Choroid plexus epithelial cell (primary cell): ENCODE measurements at regions not wholly inside any gene's neighbourhood (a gene's known extent, or its start where the extent isn't known, plus 50 kb on each side); places are given as distances from the start of the nearest gene placed in this dataset.

Experiments
- DNase-seq: peaks from one replicate; pipeline ENCODE4 v3.0.0-alpha.2; 2010; ENCODE audit warnings: low read depth
- H3K4me3 ChIP-seq: 2 replicates; pipeline ENCODE4 v1.5.1; 2011; ENCODE audit warnings: low read depth, mild to moderate bottlenecking, control low read depth, low read length, moderate library complexity
- TF ChIP-seq, protein P1 (sequence below): conservative IDR thresholded peaks from 2 replicates; pipeline ENCODE4 v1.5.1; 2011; ENCODE audit warnings: low read depth, mild to moderate bottlenecking, control low read depth, inconsistent platforms, low read length, moderate library complexity

DNA sequence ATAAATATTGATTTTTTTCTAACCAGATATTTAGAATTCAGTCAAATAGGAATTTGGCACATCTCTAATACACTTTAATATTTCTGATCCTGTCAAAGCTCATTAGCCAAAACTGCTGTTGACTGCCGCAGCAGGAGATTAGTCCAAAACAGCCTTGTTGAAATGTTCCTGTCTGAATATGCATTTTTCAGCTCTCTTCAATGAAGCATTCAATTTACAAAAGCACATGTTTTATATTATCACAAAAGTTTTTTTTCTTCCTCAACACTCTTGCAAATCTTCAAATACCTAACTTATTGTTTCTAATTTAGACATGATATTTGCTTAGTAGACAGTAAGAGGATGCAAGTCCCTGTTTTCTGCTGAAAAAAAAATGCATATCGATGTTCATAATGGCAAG lies 140.9 kb downstream of the SPATA18 start:
- H3K4me3 ChIP-seq = no peak overlapping the region
- no peak for DNase-seq
- TF ChIP-seq, protein P1, sequence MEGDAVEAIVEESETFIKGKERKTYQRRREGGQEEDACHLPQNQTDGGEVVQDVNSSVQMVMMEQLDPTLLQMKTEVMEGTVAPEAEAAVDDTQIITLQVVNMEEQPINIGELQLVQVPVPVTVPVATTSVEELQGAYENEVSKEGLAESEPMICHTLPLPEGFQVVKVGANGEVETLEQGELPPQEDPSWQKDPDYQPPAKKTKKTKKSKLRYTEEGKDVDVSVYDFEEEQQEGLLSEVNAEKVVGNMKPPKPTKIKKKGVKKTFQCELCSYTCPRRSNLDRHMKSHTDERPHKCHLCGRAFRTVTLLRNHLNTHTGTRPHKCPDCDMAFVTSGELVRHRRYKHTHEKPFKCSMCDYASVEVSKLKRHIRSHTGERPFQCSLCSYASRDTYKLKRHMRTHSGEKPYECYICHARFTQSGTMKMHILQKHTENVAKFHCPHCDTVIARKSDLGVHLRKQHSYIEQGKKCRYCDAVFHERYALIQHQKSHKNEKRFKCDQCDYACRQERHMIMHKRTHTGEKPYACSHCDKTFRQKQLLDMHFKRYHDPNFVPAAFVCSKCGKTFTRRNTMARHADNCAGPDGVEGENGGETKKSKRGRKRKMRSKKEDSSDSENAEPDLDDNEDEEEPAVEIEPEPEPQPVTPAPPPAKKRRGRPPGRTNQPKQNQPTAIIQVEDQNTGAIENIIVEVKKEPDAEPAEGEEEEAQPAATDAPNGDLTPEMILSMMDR = no peak

DNA sequence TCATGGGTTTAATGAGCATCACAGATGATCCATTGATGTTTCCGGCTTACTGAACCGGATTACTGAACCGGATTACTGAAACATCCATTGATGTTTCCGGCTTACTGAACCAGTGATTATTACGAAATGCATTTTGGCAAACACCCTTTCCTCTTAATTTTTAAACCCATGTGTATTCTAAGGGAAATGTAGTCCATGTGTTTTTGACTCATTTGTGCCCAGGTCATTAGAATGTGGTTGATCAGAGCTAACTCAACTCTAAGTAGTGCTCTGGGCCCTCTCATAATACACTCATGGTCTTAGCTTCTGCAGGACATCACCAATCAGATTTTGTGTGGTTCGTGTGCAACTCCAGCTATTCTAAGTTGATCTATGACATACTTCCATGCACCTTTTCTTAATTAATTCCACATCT lies 141.6 kb downstream of the SPATA18 start:
- TF ChIP-seq, protein P1 = no peak
- DNase-seq = no peak
- no peak overlapping the region for H3K4me3 ChIP-seq

DNA sequence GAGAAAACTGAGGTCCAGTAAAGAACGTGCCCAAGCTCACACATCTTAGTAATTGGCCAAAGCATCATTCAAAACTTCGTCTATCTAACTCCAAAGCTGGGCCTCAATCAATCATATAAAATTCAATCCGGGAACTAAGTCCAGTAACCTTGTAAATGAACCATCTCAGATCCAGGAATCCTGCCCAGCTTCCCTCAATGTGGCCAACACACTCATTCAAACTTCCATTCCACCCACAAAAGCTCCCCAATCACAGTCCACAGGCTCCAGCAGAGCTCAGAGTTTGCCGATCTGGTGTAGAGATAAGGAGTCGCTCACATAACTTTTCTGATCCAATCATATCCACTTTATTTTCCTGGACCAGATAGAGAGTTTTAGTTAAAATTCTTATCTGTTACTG lies 144.8 kb downstream of the SPATA18 start:
- H3K4me3 ChIP-seq = no peak overlapping the region
- no peak for DNase-seq
- TF ChIP-seq, protein P1 = no peak

DNA sequence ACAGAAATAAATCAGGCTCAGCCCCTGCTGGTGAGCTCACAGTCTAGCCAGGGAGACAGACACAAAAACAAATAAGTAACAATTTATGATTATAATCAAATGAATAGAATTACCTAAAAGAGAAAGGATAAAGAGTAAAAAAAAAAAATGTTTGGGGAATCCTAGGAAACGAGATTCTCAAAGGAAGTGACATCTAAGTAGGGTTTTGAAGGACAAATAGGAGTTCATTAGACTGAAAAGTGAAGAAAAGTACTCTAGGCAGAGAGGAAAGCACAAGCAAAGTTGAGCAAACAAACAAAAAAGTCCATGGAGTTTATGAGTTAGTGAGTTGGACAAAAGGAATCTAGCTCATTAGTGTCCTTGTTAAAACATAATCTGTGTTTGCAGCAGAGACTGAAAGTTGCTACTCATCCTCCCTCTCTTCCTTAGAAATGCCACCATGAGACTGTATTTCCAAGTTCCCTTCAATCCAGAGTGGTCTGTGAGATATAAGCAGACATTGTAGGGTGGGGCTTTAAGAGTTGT lies 145.6 kb downstream of the SPATA18 start:
- DNase-seq = no peak
- no peak overlapping the region for H3K4me3 ChIP-seq
- TF ChIP-seq, protein P1 = no peak

DNA sequence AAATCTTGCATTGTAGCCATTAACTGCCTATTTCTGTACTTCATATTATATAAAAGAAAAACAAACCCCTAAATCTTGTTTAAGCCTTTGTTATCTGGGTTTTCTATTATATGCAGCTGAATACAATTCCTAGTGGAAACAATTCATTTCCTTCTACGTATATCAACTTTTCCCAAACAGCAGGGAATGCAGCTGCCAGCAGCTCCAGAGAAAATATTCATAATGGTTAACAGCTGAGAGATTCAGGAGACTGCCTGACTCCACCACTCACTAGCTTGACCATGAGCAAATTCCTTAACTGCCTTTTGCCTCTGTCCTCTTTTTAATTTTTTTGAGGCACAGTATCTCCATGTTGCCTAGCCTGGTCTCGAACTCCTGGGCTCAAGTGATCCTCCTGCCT lies 146.2 kb downstream of the SPATA18 start:
- no peak for DNase-seq
- TF ChIP-seq, protein P1 = no peak
- H3K4me3 ChIP-seq = no peak overlapping the region

DNA sequence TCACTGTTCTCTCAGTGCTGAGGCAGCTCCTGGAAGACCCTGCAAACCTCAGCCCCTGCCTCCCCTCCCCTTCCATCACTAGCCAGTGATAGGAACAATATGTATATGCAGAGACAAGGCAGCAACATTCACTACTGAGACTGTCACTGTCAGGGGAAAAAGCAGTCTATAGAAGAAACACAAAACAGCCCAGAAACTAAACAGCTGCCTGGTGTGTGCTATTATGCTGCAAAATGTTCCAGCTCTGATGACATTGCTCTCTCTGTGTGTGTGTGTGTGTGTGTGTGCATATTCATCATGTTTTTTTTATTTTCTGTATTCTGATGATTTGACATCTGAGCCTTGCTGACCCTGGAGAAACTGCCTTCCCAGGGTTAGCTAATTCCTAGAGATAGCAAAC lies 147.2 kb downstream of the SPATA18 start:
- no peak for DNase-seq
- H3K4me3 ChIP-seq = no peak overlapping the region
- TF ChIP-seq, protein P1 = no peak

DNA sequence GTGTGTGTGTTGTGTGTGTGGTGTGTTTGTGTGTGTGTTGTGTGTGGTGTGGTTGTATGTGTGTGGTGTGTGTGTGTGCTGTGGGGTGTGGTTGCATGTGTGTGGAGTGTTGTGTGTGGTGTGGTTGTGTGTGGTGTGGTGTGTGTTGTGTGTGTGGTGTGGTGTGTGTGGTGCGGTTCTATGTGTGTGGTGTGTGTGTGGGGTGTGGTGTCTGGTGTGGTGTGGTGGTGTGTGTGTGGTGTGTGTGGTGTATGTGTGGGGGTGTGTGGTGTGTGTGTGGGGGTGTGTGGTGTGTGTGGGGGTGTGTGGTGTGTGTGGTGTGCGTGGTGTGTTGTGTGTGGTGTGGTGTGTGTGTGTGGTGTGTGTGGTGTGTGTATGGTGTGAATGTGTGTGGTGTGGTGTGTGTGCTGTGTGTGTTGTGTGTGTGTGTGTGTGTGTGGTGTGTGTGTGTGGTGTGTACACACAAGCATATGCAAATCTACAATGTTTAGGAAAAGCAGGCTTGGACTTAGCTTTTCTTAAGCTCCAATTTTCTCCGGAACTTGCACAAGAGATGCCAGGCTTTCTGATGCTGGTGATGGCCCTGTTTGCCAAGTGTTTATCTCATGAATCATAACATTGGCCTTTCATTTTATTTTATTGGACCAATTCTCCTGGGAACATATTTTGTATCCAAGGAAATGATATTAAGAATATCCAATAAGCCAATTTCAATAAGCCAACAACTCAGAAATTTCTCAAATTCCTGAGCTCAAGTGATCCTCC lies 148.7 kb downstream of the SPATA18 start:
- TF ChIP-seq, protein P1 = no peak
- H3K4me3 ChIP-seq = no peak overlapping the region
- DNase-seq = peak; percentile 24
